HL-60 (cell line): ENCODE measurements at regions not wholly inside any gene's neighbourhood (a gene's known extent, or its start where the extent isn't known, plus 50 kb on each side); places are given as distances from the start of the nearest gene placed in this dataset.
A peak's percentile ranks its signal among the peaks of the same experiment; 100 is the strongest.

Experiments used
- DNase-seq, 2 experiments: peaks; one replicate each; pipeline ENCODE4 v3.0.0-alpha.2; 2010 to 2020; ENCODE audit warnings: low read depth in 1 of 2, low spot score in 1 of 2
- H3K27ac ChIP-seq: fragments of 250-450 bp; sonication (Bioruptor Pico); replicated peaks from 2 replicates; pipeline ENCODE4 v1.5.1; 2020; ENCODE audit warnings: mild to moderate bottlenecking, moderate library complexity
- H3K27me3 ChIP-seq: fragments of 250-450 bp; sonication (Bioruptor Pico); 2 replicates; pipeline ENCODE4 v1.5.1; 2021; ENCODE audit warnings: mild to moderate bottlenecking, moderate library complexity; ENCODE audit not compliant: insufficient read depth, poor library complexity, severe bottlenecking
- H3K4me3 ChIP-seq: replicated peaks from 2 replicates; pipeline ENCODE4 v1.5.1; 2011; ENCODE audit warnings: mild to moderate bottlenecking, control low read depth, low read length; ENCODE audit not compliant: insufficient read depth
- GABPA ChIP-seq: IDR thresholded peaks from 2 replicates; pipeline ENCODE4 v1.6.1; 2012; ENCODE audit warnings: low read depth
- POLR2AphosphoS5 ChIP-seq: IDR thresholded peaks from 2 replicates; pipeline ENCODE4 v1.6.1; 2012; ENCODE audit warnings: low read depth
- SPI1 ChIP-seq: IDR thresholded peaks from 2 replicates; pipeline ENCODE4 v1.6.1; 2012; ENCODE audit warnings: low read depth, mild to moderate bottlenecking, borderline replicate concordance
- TF ChIP-seq, protein P1 (sequence below): IDR thresholded peaks from one replicate; pipeline ENCODE4 v1.5.1; 2011; ENCODE audit warnings: low read length, control low read depth, inconsistent platforms; ENCODE audit not compliant: insufficient read depth
- TF ChIP-seq, protein P2 (sequence below): IDR thresholded peaks from 2 replicates; pipeline ENCODE4 v1.6.1; 2012; ENCODE audit warnings: low read depth; ENCODE audit not compliant: insufficient replicate concordance

DNA sequence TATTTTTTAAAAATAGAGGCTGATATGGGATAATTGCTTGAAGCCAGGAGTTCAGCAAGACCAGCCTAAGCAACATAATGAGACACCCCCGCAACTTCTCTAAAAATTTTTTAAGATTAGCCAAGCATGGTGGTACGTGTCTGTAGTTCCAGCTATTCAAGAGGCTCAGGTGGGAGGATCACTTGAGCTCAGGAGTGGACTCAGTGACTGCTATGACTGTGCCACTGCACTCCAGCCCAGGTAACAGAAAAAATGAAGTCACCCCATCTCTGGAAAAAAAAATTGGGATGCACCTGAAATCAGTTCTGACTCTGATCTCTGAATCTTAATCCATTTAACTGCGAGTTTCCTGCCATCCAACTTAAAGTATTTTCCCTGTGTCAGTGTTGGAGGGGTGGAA lies 124.2 kb downstream of the MRPS6 start:
- peak in 1 of 2 experiments; percentile 27 for DNase-seq
- TF ChIP-seq, protein P1, sequence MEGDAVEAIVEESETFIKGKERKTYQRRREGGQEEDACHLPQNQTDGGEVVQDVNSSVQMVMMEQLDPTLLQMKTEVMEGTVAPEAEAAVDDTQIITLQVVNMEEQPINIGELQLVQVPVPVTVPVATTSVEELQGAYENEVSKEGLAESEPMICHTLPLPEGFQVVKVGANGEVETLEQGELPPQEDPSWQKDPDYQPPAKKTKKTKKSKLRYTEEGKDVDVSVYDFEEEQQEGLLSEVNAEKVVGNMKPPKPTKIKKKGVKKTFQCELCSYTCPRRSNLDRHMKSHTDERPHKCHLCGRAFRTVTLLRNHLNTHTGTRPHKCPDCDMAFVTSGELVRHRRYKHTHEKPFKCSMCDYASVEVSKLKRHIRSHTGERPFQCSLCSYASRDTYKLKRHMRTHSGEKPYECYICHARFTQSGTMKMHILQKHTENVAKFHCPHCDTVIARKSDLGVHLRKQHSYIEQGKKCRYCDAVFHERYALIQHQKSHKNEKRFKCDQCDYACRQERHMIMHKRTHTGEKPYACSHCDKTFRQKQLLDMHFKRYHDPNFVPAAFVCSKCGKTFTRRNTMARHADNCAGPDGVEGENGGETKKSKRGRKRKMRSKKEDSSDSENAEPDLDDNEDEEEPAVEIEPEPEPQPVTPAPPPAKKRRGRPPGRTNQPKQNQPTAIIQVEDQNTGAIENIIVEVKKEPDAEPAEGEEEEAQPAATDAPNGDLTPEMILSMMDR: no peak
- TF ChIP-seq, protein P2, sequence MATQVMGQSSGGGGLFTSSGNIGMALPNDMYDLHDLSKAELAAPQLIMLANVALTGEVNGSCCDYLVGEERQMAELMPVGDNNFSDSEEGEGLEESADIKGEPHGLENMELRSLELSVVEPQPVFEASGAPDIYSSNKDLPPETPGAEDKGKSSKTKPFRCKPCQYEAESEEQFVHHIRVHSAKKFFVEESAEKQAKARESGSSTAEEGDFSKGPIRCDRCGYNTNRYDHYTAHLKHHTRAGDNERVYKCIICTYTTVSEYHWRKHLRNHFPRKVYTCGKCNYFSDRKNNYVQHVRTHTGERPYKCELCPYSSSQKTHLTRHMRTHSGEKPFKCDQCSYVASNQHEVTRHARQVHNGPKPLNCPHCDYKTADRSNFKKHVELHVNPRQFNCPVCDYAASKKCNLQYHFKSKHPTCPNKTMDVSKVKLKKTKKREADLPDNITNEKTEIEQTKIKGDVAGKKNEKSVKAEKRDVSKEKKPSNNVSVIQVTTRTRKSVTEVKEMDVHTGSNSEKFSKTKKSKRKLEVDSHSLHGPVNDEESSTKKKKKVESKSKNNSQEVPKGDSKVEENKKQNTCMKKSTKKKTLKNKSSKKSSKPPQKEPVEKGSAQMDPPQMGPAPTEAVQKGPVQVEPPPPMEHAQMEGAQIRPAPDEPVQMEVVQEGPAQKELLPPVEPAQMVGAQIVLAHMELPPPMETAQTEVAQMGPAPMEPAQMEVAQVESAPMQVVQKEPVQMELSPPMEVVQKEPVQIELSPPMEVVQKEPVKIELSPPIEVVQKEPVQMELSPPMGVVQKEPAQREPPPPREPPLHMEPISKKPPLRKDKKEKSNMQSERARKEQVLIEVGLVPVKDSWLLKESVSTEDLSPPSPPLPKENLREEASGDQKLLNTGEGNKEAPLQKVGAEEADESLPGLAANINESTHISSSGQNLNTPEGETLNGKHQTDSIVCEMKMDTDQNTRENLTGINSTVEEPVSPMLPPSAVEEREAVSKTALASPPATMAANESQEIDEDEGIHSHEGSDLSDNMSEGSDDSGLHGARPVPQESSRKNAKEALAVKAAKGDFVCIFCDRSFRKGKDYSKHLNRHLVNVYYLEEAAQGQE: no peak
- TF ChIP-seq SPI1: no peak
- no peak for TF ChIP-seq POLR2AphosphoS5
- TF ChIP-seq GABPA: no peak
- Histone ChIP-seq H3K27ac (peak overlapping the region; percentile 87), H3K27me3 (no peaks in the 10 kb centered on the region), H3K4me3 (no peak overlapping the region)

DNA sequence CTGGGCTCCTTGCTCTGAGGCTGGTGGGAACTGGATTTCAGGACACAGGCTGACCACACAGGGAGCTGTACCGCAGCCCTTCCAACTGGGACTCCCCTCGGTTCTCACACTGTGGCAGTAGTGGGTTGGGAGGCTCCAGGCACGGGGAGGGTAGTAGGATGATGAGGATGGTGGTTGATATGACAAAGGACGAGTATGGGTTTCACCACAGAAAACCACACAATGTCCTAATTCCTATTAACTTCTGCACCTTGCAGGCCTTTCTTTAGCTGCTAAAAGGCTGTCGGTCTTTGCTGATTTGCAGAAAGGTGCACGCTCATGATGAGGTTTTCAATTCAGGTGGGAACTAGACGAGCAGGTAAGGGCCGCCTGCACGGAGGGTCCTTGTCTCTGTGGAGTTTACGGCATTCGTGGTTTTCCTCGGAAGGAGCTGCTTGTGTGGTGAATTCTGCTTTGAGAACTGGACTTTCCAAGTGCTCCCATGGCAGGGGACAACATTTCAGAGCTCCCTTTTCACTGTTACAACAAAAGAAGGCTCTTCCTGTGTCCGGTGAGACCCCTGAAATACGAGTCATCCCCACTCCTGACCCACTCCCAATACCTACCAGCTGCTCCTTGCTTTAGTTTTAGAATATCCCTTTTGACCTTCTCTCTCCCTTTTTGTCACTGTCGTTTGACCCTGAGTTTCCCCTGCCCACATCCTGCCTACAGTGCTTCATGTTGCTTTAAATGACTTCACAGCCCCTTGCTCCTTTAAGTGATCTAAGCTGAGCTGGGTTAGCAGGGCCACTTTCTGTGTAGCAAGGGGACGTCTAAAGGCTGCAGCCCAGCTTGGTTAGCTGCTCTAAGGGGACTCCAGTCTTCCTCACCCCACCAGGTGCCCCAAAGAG lies 125.1 kb downstream of the MRPS6 start:
- no peaks in the 10 kb centered on the region for H3K27me3 ChIP-seq
- TF ChIP-seq POLR2AphosphoS5 (peak; percentile 52; the same call in 1 of the 2 replicates), GABPA (no peak)
- TF ChIP-seq, protein P2: no peak
- H3K27ac ChIP-seq: peak overlapping the region; percentile 87
- no peak overlapping the region for H3K4me3 ChIP-seq
- peak in 1 of 2 experiments; percentile 79 for DNase-seq

DNA sequence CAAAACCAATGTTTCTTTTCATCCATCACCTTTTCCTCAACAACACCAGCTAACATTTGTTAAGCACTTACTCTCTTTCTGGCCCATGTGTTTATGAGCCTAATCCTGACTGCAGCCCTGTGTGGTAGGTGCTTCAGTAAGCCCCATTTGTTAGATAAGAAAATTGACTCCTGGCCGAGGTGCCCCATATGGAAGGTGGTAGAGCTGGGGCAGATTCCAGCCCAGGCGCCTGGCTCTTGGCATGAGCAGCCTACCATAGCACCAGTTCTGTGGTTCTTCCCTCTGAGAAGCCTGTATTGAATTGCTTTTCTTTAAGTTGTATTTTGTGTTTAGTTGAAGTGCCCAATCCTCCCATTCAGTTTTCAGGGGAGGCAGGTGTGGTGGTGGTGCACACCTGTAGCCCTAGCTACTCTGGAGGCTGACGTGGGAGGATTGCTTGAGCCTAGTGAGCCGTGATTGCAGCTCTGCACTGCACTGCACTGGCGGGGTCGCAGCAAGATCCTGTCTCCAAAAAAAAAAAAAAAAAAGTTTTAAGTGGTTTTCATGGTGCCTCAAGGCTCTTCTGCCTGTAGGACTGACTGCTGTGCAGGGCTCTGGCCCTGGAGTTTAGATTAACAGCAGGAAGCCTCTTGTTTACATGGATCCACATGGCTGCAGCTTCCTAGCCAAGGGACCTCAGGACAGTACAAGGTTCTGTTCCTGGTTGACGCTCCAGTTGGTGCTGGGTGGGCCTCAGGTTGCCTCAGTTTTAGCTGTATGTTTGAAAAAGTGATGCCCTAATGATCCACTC lies 125.9 kb downstream of the MRPS6 start:
- Histone ChIP-seq H3K4me3 (no peak overlapping the region), H3K27me3 (no peaks in the 10 kb centered on the region), H3K27ac (peak overlapping the region; percentile 87)
- no peak for DNase-seq
- TF ChIP-seq GABPA: no peak
- TF ChIP-seq POLR2AphosphoS5: no peak
- TF ChIP-seq, protein P1: no peak
- TF ChIP-seq, protein P2: no peak
- TF ChIP-seq SPI1: no peak
